ENCODE measurements at regions not wholly inside any gene's neighbourhood (a gene's known extent, or its start where the extent isn't known, plus 50 kb on each side); places are given as distances from the start of the nearest gene placed in this dataset.

DNA sequence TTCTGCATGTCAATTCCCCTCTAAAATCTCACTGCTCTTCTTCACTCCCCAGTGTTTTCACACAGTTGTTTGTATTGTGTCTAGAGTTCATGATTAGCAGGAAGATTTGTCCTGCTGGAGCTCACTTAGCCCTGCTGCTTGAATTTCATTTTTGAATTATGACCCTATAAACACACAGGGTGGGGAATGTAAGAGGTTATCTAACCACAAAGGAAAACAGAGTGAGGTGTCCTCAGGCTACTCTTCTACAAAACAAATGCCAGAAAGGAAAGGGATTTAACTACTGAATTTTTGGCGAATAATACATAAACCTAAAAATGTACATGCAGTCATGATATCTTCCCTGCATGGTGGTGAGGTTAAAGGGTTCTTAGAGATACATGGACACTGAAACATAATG, 215.1 kb upstream of the CNTN4 start:
- no peaks in the 10 kb centered on the region for H3K4me1 Mint-ChIP-seq
- H3K27ac Mint-ChIP-seq: no peak overlapping the region
- H3K4me3 Mint-ChIP-seq: no peak overlapping the region
- peaks cover 4% of the 10 kb centered on the region for H3K9me3 Mint-ChIP-seq
- no peaks in the 10 kb centered on the region for H3K27me3 Mint-ChIP-seq
- ATAC-seq: no peak
- no peaks in the 10 kb centered on the region for H3K36me3 Mint-ChIP-seq

DNA sequence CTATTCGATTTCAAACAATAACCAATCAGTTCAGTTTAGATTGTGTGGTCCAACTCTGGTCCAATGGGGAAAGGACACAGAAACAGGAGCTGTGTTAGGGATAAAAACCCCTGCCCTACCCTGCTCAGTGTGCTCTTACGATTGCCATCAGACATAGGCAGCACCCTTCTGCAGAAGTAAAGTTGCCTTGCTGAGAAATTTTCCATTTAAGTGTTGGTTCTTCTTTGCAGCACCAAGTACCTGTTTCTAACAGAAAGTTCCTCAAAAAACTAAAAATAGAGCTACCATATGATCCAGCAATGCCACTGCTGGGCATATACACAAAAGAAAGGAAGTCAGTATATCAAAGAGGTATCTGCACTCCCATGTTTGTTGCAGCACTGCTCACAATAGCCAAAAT, 206.2 kb upstream of the CNTN4 start:
- H3K4me3 Mint-ChIP-seq: no peak overlapping the region
- peaks cover under 1% of the 10 kb centered on the region for H3K9me3 Mint-ChIP-seq

DNA sequence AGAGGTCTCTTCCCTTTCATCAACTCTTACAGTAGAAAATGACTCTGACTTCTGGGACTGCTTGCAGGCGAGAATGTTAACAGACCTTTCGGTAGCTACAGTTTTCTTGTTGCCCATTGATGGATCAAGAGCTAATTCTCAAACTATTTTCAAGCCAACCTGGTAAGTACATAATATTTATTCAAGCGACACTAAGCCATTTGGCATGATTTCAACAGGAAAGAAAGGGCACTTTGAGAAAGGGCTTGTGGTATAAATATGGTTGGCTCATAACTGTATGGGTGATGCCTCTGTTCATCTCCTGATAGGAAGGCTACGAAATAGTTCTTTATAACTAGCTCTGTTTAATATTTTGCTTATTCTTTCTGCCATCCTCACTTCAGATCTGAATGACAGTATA, 196.2 kb upstream of the CNTN4 start:
- H3K4me3 Mint-ChIP-seq: no peak overlapping the region
- peaks cover 3% of the 10 kb centered on the region for H3K9me3 Mint-ChIP-seq
- ATAC-seq: no peak
- H3K27me3 Mint-ChIP-seq: no peaks in the 10 kb centered on the region
- H3K36me3 Mint-ChIP-seq: no peaks in the 10 kb centered on the region
- H3K27ac Mint-ChIP-seq: no peak overlapping the region
- H3K4me1 Mint-ChIP-seq: no peaks in the 10 kb centered on the region

More for the DNA sequence above, 206.2 kb upstream of the CNTN4 start:
- Mint-ChIP-seq H3K27me3 (no peaks in the 10 kb centered on the region), H3K4me1 (no peaks in the 10 kb centered on the region), H3K36me3 (no peaks in the 10 kb centered on the region), H3K27ac (no peak overlapping the region)
- no peak for ATAC-seq

DNA sequence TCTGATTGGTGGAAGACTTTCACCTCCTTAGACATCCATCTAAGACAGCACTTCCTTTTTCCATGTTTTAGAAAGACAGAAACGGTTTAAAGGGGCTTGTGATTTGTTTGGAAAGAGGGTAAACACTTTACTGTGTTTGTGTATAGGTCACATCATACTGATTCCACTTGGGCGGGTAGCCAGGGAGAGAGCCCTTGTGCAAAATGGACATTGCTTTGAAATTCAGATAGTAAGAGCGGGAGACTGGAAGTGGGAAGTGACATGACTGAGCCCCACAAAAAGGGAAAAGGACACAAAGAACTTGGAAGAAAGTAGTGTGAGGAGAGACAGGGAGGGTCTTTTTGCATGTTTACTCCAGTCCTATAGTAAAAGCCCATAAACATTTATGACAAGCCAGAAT, 195.6 kb upstream of the CNTN4 start:
- no peak overlapping the region for H3K4me3 Mint-ChIP-seq
- no peaks in the 10 kb centered on the region for H3K27me3 Mint-ChIP-seq
- H3K27ac Mint-ChIP-seq: no peak overlapping the region
- ATAC-seq: no peak
- H3K4me1 Mint-ChIP-seq: no peaks in the 10 kb centered on the region
- peaks cover 3% of the 10 kb centered on the region for H3K9me3 Mint-ChIP-seq
- no peaks in the 10 kb centered on the region for H3K36me3 Mint-ChIP-seq

DNA sequence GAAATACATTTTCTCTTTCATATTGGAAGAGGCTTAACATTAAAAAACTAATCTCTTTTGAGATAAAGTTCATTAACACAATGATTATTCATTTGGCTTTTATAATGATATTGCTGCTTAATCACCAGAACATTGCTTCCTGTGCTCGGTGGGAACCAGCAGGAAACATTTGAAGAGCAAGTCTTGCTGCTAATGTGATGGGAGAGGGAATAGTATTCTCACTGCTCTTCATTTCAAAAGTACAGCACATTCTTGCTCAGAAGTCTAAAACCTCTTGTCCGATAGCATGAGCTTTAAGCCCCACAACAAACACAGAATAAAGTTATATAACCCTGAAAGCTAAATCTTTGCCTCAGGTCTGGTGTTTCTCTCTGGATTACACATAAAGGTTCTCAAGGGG, 190.8 kb upstream of the CNTN4 start:
- Mint-ChIP-seq H3K4me3 (no peak overlapping the region), H3K27me3 (no peaks in the 10 kb centered on the region), H3K4me1 (no peaks in the 10 kb centered on the region), H3K9me3 (no peaks in the 10 kb centered on the region), H3K36me3 (no peaks in the 10 kb centered on the region), H3K27ac (no peak overlapping the region)
- ATAC-seq: no peak

DNA sequence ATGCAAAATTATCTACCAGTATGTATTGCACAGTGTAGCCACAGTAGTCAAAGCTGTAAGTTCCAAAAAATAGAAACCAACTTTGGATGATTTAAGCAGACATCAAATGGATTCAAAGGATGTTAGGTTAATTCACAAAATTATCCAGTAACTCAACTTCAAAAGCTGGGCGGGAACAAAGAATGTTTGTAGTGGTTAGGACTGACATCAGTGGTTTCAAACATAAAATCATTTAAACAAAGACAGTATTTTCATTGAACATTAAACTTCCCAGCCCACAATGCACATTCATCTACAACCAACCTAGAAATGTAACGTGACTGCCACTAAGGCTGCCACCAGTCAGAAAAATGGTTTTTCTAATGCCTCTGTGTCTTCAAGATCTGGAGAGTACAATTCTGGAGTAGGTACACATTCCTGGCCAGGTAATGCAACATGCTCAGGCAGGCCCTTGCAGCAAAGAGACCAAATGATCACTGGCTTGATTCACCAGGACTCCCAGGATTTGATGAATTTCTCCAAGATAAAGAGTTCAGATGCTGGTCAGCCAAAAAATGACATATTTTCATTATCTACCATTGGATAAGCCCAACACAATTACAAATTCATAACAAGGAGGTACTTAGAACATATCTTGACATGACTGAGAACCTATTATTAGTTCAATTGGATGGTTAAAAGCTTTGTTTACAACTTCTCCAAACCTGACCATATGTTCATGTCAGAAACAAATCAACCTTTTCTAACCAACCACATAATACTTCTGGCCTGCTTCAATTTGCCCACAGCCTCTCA, 189.8 kb upstream of the CNTN4 start:
- no peaks in the 10 kb centered on the region for H3K27me3 Mint-ChIP-seq
- no peak for ATAC-seq
- no peak overlapping the region for H3K4me3 Mint-ChIP-seq
- H3K4me1 Mint-ChIP-seq: no peaks in the 10 kb centered on the region
- no peaks in the 10 kb centered on the region for H3K36me3 Mint-ChIP-seq
- no peak overlapping the region for H3K27ac Mint-ChIP-seq
- peaks cover 3% of the 10 kb centered on the region for H3K9me3 Mint-ChIP-seq

DNA sequence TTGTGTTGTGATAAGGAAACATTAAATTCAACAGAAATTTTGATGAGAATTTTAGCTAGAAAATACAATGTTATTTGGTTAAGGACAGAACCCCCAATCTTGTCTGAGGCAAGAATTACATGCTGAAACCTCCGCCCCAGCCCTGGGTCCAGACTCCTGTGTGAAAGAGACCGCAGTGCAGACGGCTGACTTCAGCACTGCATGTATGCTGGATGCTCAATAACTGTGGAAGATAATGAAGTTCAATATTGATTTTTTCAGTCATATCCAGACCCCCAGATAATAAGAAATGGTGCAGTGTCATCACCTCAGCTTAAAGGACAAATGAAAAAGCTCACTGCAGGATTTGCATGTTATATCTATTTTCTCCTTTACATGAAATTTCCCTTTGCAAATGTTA, 188.3 kb upstream of the CNTN4 start:
- no peaks in the 10 kb centered on the region for H3K4me1 Mint-ChIP-seq
- peaks cover 6% of the 10 kb centered on the region for H3K9me3 Mint-ChIP-seq
- H3K4me3 Mint-ChIP-seq: no peak overlapping the region
- H3K27me3 Mint-ChIP-seq: no peaks in the 10 kb centered on the region
- H3K36me3 Mint-ChIP-seq: no peaks in the 10 kb centered on the region
- no peak overlapping the region for H3K27ac Mint-ChIP-seq
- ATAC-seq: no peak

DNA sequence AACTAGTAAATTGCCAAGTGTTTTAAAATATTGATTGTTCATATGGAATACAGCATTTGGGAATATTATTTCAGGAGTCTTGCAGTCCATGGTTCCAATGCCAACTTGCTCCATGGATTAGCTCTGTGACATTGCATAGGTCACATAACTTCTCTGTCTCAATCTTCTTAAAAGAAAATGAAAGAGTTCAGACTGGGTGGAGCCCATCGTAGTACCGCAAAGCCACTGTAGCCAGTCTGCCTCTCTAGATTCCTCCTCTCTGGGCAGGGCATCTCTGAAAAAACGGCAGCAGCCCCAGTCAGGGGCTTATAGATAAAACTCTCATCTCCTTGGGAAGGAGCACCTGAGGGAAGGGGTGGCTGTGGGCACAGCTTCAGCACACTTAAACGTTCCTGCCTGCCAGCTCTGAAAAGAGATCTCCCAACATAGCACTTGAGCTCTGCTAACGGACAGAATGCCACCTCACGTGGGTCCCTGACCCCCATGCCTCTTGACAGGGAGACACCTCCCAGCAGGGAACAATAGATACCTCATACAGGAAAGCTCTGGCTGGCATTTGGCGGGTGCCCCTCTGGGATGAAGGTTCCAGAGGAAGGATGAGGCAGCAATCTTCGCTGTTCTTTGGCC, 168.8 kb upstream of the CNTN4 start:
- Mint-ChIP-seq H3K4me3 (no peak overlapping the region), H3K27ac (no peak overlapping the region), H3K4me1 (no peaks in the 10 kb centered on the region), H3K27me3 (no peaks in the 10 kb centered on the region), H3K36me3 (no peaks in the 10 kb centered on the region), H3K9me3 (peaks cover 6% of the 10 kb centered on the region)
- ATAC-seq: no peak

DNA sequence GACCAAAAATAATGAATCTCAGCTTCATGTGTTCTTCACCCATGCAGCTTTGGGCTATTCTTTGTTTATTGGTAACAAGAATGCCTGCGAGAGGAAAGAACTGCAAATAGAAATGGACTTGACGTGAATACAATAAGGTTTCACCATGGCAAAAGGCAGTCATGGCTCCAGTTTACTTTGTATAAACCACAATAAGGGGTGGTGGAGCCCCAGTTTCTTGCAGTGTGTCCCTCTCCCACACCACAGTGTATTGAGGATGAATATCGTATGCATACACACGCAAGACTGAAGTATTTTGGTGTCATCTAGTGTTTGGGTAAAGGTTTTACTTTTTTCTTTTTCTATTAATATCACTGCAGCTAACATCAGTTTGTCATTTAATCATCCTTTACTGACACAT, 159.7 kb upstream of the CNTN4 start:
- H3K4me1 Mint-ChIP-seq: no peaks in the 10 kb centered on the region
- H3K4me3 Mint-ChIP-seq: no peak overlapping the region
- no peak for ATAC-seq
- H3K27ac Mint-ChIP-seq: no peak overlapping the region
- H3K27me3 Mint-ChIP-seq: no peaks in the 10 kb centered on the region
- H3K9me3 Mint-ChIP-seq: peaks cover 7% of the 10 kb centered on the region
- no peaks in the 10 kb centered on the region for H3K36me3 Mint-ChIP-seq

DNA sequence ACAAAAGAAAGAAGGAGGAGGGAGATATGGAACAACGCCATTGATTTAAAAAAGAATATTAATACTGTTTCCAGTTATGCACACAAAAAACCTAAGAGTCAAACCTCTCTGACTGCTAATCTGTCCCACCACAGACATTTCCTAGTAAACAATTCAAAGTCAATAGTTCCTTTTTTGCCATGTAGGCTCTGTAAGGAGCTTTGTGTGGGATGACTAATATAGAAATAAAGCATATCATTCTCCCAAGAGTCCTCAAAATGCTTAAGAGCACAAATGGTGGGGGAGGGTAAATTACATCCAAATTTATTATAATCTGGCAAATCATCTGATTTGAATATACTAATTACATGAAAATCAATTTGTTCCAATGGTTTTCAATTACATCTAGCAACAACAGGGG, 155.9 kb upstream of the CNTN4 start:
- no peaks in the 10 kb centered on the region for H3K36me3 Mint-ChIP-seq
- H3K27ac Mint-ChIP-seq: no peak overlapping the region
- H3K27me3 Mint-ChIP-seq: no peaks in the 10 kb centered on the region
- peaks cover 6% of the 10 kb centered on the region for H3K9me3 Mint-ChIP-seq
- no peak for ATAC-seq
- no peak overlapping the region for H3K4me3 Mint-ChIP-seq
- no peaks in the 10 kb centered on the region for H3K4me1 Mint-ChIP-seq

DNA sequence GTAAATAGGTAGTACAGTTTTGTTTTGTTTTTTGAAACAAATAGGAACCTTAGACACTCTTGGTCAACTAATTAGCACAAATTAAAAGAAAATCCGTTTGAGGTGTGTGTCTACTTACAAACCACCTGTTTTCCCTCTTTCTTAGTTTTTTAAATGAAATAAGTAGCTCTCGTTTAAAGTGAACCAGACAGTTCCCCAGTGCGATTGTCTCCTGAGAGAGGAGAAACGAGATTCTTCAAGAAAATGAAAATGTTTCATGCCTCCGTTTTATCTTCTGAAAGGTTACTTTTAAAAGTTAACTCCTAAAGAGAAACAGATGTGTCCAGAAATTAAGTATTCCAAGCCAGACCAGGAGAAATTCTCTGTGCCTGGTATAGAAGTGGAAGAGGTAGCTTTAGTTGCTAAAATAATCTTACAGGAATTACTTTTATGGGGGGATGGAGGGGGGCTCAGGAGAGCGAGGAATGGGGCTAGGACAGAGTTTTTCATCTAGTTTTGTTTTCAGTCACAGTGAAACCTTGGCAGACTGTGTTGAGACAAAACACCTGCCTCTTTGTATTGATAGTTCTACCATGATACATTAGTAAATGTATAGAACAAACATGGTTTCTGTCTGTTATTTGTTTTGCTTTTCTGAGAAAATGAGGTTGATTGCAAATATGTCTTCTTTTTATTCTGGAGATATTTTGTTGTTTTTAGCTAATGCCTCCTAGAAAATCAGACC, 155.1 kb upstream of the CNTN4 start:
- H3K27me3 Mint-ChIP-seq: no peaks in the 10 kb centered on the region
- H3K4me1 Mint-ChIP-seq: no peaks in the 10 kb centered on the region
- no peak overlapping the region for H3K4me3 Mint-ChIP-seq
- ATAC-seq: no peak
- H3K9me3 Mint-ChIP-seq: peaks cover 6% of the 10 kb centered on the region
- H3K36me3 Mint-ChIP-seq: no peaks in the 10 kb centered on the region
- H3K27ac Mint-ChIP-seq: no peak overlapping the region

DNA sequence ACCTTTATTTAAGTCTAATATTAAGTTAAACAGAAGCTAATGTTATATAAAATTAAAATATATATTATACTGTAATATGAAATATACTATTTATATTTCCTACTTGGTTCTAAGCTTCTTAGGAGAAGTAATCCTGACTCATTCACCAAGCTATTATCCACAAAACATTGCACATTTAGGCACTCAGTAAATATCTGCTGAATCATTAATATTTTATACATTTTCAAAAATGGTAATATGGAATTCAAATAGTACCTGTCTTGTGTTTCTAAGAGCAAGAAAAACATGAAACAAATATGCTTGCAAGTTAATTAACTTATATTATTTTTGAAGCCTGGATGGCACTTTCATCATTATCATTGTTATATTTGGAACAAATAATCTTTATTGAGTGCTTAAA, 153.0 kb upstream of the CNTN4 start:
- no peak for ATAC-seq
- H3K27ac Mint-ChIP-seq: no peak overlapping the region
- H3K36me3 Mint-ChIP-seq: no peaks in the 10 kb centered on the region
- H3K4me3 Mint-ChIP-seq: no peak overlapping the region
- peaks cover 2% of the 10 kb centered on the region for H3K9me3 Mint-ChIP-seq
- H3K4me1 Mint-ChIP-seq: no peaks in the 10 kb centered on the region
- no peaks in the 10 kb centered on the region for H3K27me3 Mint-ChIP-seq

DNA sequence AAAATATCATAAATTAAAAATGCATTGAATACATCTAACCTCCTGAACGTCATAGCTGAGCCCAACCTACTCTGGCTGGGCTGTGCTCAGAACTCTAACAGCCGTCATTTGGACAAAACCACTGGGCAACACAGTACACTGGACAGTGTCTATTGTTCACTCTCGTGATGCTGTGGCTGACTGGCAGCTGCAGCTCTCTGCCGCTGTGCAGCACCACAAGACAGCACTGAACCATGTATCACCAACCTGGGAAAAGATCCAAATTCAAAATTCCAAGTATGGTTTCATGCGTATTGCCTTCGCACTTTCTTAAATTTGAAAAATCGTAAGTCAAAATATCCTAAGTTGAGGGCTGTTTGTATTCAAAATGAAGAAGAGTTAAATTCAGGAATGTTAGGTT, 145.1 kb upstream of the CNTN4 start:
- H3K36me3 Mint-ChIP-seq: no peaks in the 10 kb centered on the region
- H3K4me3 Mint-ChIP-seq: no peak overlapping the region
- no peak for ATAC-seq
- H3K27ac Mint-ChIP-seq: no peak overlapping the region
- no peaks in the 10 kb centered on the region for H3K4me1 Mint-ChIP-seq
- H3K27me3 Mint-ChIP-seq: no peaks in the 10 kb centered on the region
- H3K9me3 Mint-ChIP-seq: peaks cover 3% of the 10 kb centered on the region

DNA sequence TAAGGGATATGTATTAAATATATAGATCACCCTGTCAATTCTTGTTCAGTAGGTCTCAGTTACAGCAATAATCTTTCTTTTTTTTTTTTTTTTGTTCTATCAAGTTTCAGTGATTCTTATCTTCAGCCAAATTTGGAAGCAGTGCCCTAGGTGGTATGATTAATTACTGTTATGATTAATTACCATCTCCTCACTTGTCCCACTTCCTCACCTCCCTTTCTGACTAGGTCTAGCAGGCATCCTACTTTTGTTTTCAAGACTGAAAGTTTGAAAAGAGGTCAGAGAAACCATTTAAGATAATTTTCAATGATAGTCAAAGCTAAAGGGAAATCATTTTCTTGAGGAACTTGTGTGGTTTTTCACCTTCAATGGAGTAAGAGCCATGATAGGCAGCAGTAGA, 144.0 kb upstream of the CNTN4 start:
- no peak overlapping the region for H3K27ac Mint-ChIP-seq
- ATAC-seq: no peak
- H3K9me3 Mint-ChIP-seq: peaks cover 7% of the 10 kb centered on the region
- no peak overlapping the region for H3K4me3 Mint-ChIP-seq
- no peaks in the 10 kb centered on the region for H3K27me3 Mint-ChIP-seq
- H3K4me1 Mint-ChIP-seq: no peaks in the 10 kb centered on the region
- H3K36me3 Mint-ChIP-seq: no peaks in the 10 kb centered on the region

DNA sequence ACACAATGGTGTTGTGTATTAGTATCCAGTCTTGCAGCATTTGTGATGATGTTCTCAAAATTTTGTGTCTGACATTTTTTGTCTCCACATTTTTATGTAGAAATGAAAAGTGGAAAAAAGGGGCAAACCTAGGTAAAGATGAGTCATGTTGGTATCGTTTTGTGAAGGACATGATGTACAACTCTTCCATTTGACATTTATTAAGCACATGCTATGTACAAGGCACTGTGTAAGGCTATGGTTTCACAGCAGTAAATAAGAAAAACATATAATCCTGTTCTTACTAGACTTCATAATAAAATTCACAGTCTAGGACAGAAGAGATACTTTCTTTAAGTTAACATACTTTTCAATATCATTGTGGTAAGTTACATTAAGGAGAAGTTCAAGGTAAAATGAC, 143.5 kb upstream of the CNTN4 start:
- no peak overlapping the region for H3K4me3 Mint-ChIP-seq
- H3K27me3 Mint-ChIP-seq: no peaks in the 10 kb centered on the region
- no peaks in the 10 kb centered on the region for H3K36me3 Mint-ChIP-seq
- no peaks in the 10 kb centered on the region for H3K4me1 Mint-ChIP-seq
- no peak overlapping the region for H3K27ac Mint-ChIP-seq
- H3K9me3 Mint-ChIP-seq: peaks cover 7% of the 10 kb centered on the region
- ATAC-seq: no peak

DNA sequence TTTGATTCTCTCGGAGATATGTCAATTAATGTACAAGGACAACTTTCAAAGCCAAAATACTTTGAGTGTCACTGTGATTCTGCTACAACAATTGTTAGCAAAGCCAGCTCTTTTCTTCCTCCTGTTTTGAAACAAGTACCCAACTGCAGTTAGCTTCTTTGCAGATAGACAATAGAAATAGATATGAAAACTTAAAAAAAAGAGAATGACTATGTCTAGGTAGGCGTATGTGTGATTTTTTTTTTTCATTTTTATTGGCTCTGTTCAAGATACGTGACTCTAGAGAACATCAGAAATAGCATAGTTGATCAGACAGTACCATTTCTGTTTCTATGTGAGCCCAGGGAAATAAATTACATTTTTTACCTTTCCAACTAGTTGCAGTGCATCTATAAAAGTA, 142.9 kb upstream of the CNTN4 start:
- Mint-ChIP-seq H3K27ac (no peak overlapping the region), H3K4me3 (no peak overlapping the region), H3K4me1 (no peaks in the 10 kb centered on the region), H3K36me3 (no peaks in the 10 kb centered on the region), H3K27me3 (no peaks in the 10 kb centered on the region), H3K9me3 (peaks cover 7% of the 10 kb centered on the region)
- ATAC-seq: no peak

Measured in stimulated activated memory B cell treated with anti-CD40 and anti-IgM and Interleukin-4, amounts not matched to agents 10 μg/mL and 1 μg/mL and 100 μg/mL, for 72 hours (primary cell).